Gastrocnemius medialis (tissue), 4 donors: ENCODE measurements at regions not wholly inside any gene's neighbourhood (a gene's known extent, or its start where the extent isn't known, plus 50 kb on each side); places are given as distances from the start of the nearest gene placed in this dataset.

Experiments
- CTCF ChIP-seq, 5 experiments: fragments of 450-650 bp in 3 of 5; fragments of 200-600 bp in 2 of 5; sonication (generic) in 2 of 5; IDR thresholded peaks in 4 of 5; conservative IDR thresholded peaks in 1 of 5; 1 replicate in 4 of 5; 2 replicates in 1 of 5; pipeline ENCODE4 v1.5.1; 2016 to 2019; ENCODE audit warnings: antibody characterized with exemption in 5 of 5, mild to moderate bottlenecking in 3 of 5, moderate library complexity in 3 of 5
- POLR2A ChIP-seq, 2 donors: fragments of 450-650 bp; IDR thresholded peaks; one replicate each; pipeline ENCODE4 v1.6.1; 2017; ENCODE audit warnings: antibody characterized with exemption in 2 of 2, mild to moderate bottlenecking in 2 of 2, moderate library complexity in 2 of 2

GRCh38 chr10:64771253-64772050 lies 1250.3 kb downstream of the REEP3 start:
- TF ChIP-seq CTCF (IDR thresholded peaks at IDR 0.05 in 4 of 5, conservative IDR thresholded peaks at IDR 0.05 in 1 of 5) (no peak), POLR2A (IDR thresholded peaks at IDR 0.05) (no peak)
